ENCODE measurements at regions not wholly inside any gene's neighbourhood (a gene's known extent, or its start where the extent isn't known, plus 50 kb on each side); places are given as distances from the start of the nearest gene placed in this dataset.
"Not testable (repeated sequence)": the region's sequence is repeated elsewhere in the genome, so short reads cannot be mapped to it uniquely, and the experiment has no call there.

- H3K27ac Mint-ChIP-seq: no peak overlapping the region
- H3K27me3 Mint-ChIP-seq (ENCODE audit: insufficient read depth): peaks cover 4% of the 10 kb centered on the region
- no peaks in the 10 kb centered on the region for H3K36me3 ChIP-seq (ENCODE audit: control insufficient read depth, insufficient read depth, low read length)
- H3K36me3 Mint-ChIP-seq (ENCODE audit: low read depth): no peaks in the 10 kb centered on the region
- H3K4me3 ChIP-seq (ENCODE audit: low read length): no peak overlapping the region
- no peaks in the 10 kb centered on the region for H3K9me3 Mint-ChIP-seq
- H3K27ac ChIP-seq (ENCODE audit: low read depth, low read length): no peak overlapping the region
- no peaks in the 10 kb centered on the region for H3K27me3 ChIP-seq (ENCODE audit: control insufficient read depth, insufficient read depth, low read length, poor library complexity, severe bottlenecking)
- no peak overlapping the region for H3K9ac ChIP-seq (ENCODE audit: extremely low read depth, low read length, poor library complexity, severe bottlenecking)
- no peaks in the 10 kb centered on the region for H3K4me1 ChIP-seq (ENCODE audit: control insufficient read depth, insufficient read depth, low read length)
- no peak for DNase-seq
- TF ChIP-seq CTCF (conservative IDR thresholded peaks at IDR 0.05): no peak
- 89 to 91% methylated on average over 6 of the region's 6 CpGs for WGBS, 2 experiments (ENCODE audit: insufficient coverage in 1 of 2, insufficient read length in 1 of 2)
- H3K4me3 Mint-ChIP-seq: no peak overlapping the region
- H3K9me3 ChIP-seq (ENCODE audit: control insufficient read depth, low read length): no peaks in the 10 kb centered on the region
- H3K4me1 Mint-ChIP-seq: no peaks in the 10 kb centered on the region
Measured at GRCh38 chr18:59799383-59800015, 100.3 kb upstream of the PMAIP1 start.

- no peak for TF ChIP-seq CTCF (conservative IDR thresholded peaks at IDR 0.05)
- no peak for DNase-seq
- Histone ChIP-seq H3K4me1 (ENCODE audit: control insufficient read depth, insufficient read depth, low read length) (no peaks in the 10 kb centered on the region), H3K27me3 (ENCODE audit: control insufficient read depth, insufficient read depth, low read length, poor library complexity, severe bottlenecking) (no peaks in the 10 kb centered on the region), H3K9ac (ENCODE audit: extremely low read depth, low read length, poor library complexity, severe bottlenecking) (no peak overlapping the region), H3K27ac (ENCODE audit: low read depth, low read length) (no peak overlapping the region), H3K4me3 (ENCODE audit: low read length) (no peak overlapping the region), H3K36me3 (ENCODE audit: control insufficient read depth, insufficient read depth, low read length) (no peaks in the 10 kb centered on the region), H3K9me3 (ENCODE audit: control insufficient read depth, low read length) (no peaks in the 10 kb centered on the region)
- H3K27ac Mint-ChIP-seq: no peak overlapping the region
- H3K4me1 Mint-ChIP-seq: no peaks in the 10 kb centered on the region
- H3K27me3 Mint-ChIP-seq (ENCODE audit: insufficient read depth): peaks cover 3% of the 10 kb centered on the region
- no peak overlapping the region for H3K4me3 Mint-ChIP-seq
- H3K36me3 Mint-ChIP-seq (ENCODE audit: low read depth): no peaks in the 10 kb centered on the region
- WGBS, 2 experiments (ENCODE audit: insufficient coverage in 1 of 2, insufficient read length in 1 of 2): 88% methylated on average over 5 of the region's 5 CpGs
- no peaks in the 10 kb centered on the region for H3K9me3 Mint-ChIP-seq
Measured at GRCh38 chr18:59795882-59796281, 98.7 kb upstream of the CCBE1 start.

- no peak for DNase-seq
- Mint-ChIP-seq H3K36me3 (ENCODE audit: low read depth) (no peaks in the 10 kb centered on the region), H3K27me3 (ENCODE audit: insufficient read depth) (no peaks in the 10 kb centered on the region), H3K4me3 (no peak overlapping the region), H3K9me3 (peaks cover 8% of the 10 kb centered on the region), H3K27ac (no peak overlapping the region), H3K4me1 (peaks cover 10% of the 10 kb centered on the region)
- Histone ChIP-seq H3K4me3 (ENCODE audit: low read length) (no peak overlapping the region), H3K27me3 (ENCODE audit: control insufficient read depth, insufficient read depth, low read length, poor library complexity, severe bottlenecking) (no peaks in the 10 kb centered on the region), H3K9me3 (ENCODE audit: control insufficient read depth, low read length) (no peaks in the 10 kb centered on the region), H3K4me1 (ENCODE audit: control insufficient read depth, insufficient read depth, low read length) (no peaks in the 10 kb centered on the region), H3K36me3 (ENCODE audit: control insufficient read depth, insufficient read depth, low read length) (no peaks in the 10 kb centered on the region), H3K9ac (ENCODE audit: extremely low read depth, low read length, poor library complexity, severe bottlenecking) (no peak overlapping the region), H3K27ac (ENCODE audit: low read depth, low read length) (no peak overlapping the region)
- TF ChIP-seq CTCF (conservative IDR thresholded peaks at IDR 0.05): no peak
- WGBS, 2 experiments (ENCODE audit: insufficient coverage in 1 of 2, insufficient read length in 1 of 2): 95 to 100% methylated on average over 3 to 4 of the region's 4 CpGs
Measured at GRCh38 chr18:59792353-59792752, 95.1 kb upstream of the CCBE1 start.

GRCh38 chr18:59790346-59790936, 93.2 kb upstream of the CCBE1 start:
- WGBS, 2 experiments (ENCODE audit: insufficient coverage in 1 of 2, insufficient read length in 1 of 2): 99% methylated on average over 33 of the region's 36 CpGs; no CpG with 5 or more reads in 1 of the 2 experiments
- not testable (repeated sequence) for H3K9ac ChIP-seq (ENCODE audit: extremely low read depth, low read length, poor library complexity, severe bottlenecking); H3K9me3 Mint-ChIP-seq; H3K4me1 ChIP-seq (ENCODE audit: control insufficient read depth, insufficient read depth, low read length); H3K27me3 Mint-ChIP-seq (ENCODE audit: insufficient read depth); H3K27me3 ChIP-seq (ENCODE audit: control insufficient read depth, insufficient read depth, low read length, poor library complexity, severe bottlenecking); H3K27ac ChIP-seq (ENCODE audit: low read depth, low read length); H3K27ac Mint-ChIP-seq; H3K4me3 Mint-ChIP-seq; H3K36me3 Mint-ChIP-seq (ENCODE audit: low read depth); H3K9me3 ChIP-seq (ENCODE audit: control insufficient read depth, low read length); H3K36me3 ChIP-seq (ENCODE audit: control insufficient read depth, insufficient read depth, low read length); H3K4me3 ChIP-seq (ENCODE audit: low read length); DNase-seq
- H3K4me1 Mint-ChIP-seq: peaks cover 28% of the 10 kb centered on the region
